ENCODE measurements at regions not wholly inside any gene's neighbourhood (a gene's known extent, or its start where the extent isn't known, plus 50 kb on each side); places are given as distances from the start of the nearest gene placed in this dataset.
"Not testable (repeated sequence)": the region's sequence is repeated elsewhere in the genome, so short reads cannot be mapped to it uniquely, and the experiment has no call there.

- DNase-seq (ENCODE audit: low read depth) = no peak
Observed at GRCh38 chr9:110025551-110026170, 182.3 kb downstream of the C9orf152 start.

DNA sequence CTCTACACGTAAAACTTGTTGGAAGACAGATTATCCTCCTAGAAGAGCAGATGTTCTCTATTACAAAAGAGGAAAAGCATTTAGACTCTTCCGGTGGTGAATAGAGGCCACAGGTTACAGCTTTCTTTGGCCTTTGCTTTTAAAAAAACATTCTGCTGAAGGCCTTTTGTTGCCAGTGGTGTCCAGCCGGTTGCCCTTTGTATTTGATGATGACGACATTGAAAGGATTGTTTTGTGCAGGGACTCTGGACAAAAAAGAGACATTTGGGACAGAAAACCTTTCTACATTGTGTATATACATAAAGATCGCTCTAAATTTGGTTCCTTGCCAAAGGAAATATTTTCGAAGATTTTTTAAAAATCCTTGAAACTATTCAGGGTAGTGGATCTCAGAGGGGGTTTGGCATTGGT, 180.3 kb downstream of the C9orf152 start:
- no peak for DNase-seq (ENCODE audit: low read depth)

- no peak for DNase-seq (ENCODE audit: low read depth)
Observed at GRCh38 chr9:110028271-110028670, 179.7 kb downstream of the C9orf152 start.

DNA sequence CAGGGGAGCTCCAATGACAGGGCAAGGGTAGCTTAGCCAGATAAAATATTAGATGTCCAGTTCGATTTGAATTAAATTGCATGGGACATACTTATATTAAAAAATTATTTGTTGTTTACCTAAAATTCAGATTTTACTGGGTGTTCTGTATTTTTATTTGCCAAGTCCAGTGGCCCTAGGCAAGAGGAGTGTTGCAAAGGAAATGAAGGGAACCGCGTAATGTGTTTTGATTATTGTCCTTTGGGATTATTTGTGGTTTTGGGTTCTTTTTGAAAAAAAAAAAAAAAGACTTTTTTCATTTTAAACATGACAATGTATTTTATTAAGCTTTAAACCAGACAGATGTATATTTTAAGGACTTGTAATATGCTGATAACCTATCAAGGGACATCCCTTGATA, 179.3 kb downstream of the C9orf152 start:
- DNase-seq (ENCODE audit: low read depth) = no peak

DNA sequence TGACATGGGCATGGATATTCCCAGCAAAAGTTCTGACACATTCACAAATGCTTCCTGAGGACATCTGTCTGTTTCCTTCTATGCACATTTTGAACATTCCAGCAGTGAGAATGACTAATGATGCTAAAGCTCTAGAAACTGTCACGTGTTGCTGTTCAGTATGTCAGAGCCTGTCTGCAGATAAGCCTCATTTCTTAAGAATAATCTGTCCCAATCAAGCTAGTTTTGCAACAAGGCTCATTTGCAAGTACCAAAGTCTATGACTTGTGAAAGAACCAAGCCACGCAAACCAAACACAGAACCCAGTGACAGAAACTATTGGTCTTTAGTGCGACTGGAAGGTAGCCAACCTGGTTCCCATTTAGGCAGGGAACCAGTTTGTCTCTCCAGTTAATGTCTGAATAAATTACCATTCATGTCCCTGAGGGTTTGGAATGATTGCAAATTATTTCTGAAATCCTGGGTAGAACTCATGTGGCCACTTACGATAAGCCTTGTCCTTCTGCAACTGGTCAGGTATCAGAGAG, 178.5 kb downstream of the C9orf152 start:
- no peak for DNase-seq (ENCODE audit: low read depth)

GRCh38 chr9:110029956-110030480, 177.9 kb downstream of the C9orf152 start:
- no peak for DNase-seq (ENCODE audit: low read depth)

GRCh38 chr9:110030632-110031031, 177.3 kb downstream of the C9orf152 start:
- no peak for DNase-seq (ENCODE audit: low read depth)

- DNase-seq (ENCODE audit: low read depth) = no peak
Observed at GRCh38 chr9:110031511-110032173, 176.3 kb downstream of the C9orf152 start.

- not testable (repeated sequence) for DNase-seq (ENCODE audit: low read depth)
Observed at GRCh38 chr9:110032532-110032931, 175.4 kb downstream of the C9orf152 start.

DNA sequence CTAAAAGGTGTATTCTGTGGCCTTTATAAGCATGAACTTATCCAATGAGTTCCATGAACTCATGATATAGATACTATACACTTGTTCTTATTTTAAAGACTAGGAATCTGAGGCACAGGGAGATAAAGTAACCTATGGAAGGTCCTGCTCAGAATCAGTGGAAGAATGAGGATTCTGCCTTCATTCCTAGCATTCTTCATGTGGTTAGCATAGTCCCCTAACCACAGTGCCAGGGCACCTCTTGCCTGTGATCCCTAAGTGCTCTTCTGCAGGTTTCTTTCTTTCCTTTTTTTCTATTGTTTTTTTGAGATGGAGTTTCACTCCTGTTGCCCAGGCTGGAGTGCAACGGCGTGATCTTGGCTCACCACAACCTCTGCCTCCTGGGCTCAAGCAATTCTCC, 174.1 kb downstream of the C9orf152 start:
- DNase-seq (ENCODE audit: low read depth) = no peak

DNA sequence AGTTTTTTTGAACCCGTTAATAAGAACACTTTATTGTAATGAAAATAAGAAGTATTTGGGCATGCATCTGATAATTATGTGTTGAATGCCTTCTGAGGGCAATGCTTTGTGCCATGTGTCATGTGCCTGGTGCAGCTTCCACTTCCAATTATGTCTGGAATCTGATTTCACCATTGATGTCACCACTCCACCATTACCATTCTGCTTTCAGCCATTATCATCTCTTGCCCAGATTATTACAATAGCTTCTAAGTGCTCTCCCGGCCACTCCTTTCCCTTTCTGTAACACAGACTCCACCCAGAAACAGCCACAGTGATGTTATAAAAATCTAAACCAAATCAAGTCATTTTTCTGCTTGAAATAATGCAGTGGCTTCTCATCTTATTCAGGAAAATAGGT, 171.7 kb downstream of the C9orf152 start:
- DNase-seq (ENCODE audit: low read depth) = no peak

DNA sequence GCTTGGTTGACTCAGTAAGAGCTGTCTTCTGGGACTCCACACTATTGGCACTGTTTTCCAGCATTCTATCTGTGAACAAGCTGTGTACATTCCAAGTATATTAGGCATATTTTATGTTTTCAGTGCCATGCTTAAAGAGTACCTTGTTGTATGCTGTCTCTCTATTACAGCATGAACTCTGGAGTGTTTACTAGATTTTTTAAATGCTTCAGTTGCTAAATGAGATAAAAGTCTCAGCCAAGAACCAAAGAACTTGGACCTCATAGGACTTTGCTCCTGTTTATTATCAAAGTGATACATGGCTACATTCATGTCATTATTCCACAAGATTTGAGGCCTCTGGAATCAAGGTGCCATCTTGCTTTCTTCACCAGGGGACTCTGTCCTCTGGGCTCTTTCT, 167.2 kb downstream of the C9orf152 start:
- DNase-seq (ENCODE audit: low read depth) = no peak

DNA sequence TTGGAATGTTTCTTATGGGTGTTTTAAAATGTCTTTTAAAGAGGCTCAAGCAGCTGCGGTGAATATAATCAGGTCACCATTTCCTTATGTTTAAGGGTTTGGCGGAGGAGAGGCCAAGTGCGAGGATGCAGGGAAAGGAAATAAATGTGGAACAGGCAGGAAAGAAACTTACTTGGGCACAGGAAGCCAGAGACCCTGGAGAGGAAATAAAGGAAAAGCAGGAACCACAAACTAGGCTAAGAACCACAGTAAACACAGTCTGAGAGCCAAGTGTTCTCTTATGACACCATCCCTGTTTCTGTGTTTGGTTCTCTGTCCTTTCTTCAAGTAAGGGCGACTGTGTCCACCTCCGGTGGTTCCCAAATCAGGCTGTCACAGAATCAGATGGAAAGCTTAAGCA, 166.5 kb downstream of the C9orf152 start:
- no peak for DNase-seq (ENCODE audit: low read depth)

DNA sequence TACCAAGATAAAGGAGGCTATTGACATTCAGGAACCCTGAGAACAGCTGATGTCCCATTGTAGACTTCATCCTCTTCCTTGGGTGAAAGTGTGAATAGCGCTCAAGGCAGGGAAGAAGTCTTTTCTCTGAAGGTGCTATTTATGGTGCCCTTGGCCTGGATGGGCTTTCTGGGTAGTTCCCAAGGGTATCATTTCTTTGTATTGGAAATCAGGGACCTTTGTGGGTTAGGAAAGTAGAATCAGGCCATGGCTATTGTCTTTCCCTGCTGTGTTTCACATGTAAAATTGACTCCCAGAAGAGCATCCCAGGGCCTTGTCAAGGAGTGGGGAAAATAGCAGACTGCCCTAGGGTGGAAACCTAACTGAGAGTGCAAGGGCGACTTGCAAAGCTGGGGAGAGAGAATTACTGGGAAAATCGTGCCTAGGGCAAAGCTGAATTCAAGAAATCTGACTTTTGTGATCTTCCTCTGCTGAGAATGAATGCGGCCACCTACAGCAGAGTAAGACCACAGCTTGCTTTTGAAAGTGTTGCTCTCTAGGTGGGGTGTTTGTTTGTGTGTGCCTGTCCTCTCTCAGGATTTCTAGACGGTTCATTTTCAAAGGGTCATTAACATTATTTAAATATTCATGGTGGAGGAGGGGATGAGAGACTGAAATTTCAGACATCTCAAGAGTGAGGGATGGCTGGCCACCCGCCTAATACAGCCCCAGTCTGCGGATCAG, 160.6 kb downstream of the C9orf152 start:
- DNase-seq (ENCODE audit: low read depth) = no peak

- no peak for DNase-seq (ENCODE audit: low read depth)
Observed at GRCh38 chr9:110047955-110048402, 160.0 kb downstream of the C9orf152 start.

DNA sequence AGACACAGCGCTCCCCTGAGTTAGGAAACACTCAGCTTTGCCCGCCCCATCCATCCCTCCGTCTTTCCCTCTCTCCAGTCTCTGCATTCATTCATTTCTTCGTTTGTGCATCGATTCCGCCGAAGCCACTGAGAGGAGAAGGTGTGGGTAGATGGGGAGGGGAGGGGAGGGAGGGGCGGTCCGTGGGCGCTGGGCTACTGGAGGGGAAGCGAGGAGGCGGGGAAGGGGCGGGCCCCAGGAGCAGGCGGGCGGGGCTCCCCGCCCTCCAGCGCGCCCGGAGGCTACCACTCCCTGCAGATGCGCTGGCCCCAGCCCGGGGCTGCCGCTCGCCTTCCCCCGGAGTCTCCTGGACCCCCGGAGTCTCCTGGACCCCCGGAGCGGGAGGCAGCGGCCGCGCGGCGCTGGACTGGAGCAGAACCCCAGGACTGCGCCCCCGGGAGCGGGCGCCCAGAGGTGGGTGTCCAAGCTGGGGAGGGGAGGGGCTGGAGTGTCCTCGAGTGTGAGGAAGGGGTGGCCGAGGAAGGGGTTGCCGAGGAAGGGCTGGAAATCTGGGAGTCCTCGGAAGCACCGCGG, 159.5 kb downstream of the C9orf152 start:
- DNase-seq (ENCODE audit: low read depth) = peak; percentile 62

DNA sequence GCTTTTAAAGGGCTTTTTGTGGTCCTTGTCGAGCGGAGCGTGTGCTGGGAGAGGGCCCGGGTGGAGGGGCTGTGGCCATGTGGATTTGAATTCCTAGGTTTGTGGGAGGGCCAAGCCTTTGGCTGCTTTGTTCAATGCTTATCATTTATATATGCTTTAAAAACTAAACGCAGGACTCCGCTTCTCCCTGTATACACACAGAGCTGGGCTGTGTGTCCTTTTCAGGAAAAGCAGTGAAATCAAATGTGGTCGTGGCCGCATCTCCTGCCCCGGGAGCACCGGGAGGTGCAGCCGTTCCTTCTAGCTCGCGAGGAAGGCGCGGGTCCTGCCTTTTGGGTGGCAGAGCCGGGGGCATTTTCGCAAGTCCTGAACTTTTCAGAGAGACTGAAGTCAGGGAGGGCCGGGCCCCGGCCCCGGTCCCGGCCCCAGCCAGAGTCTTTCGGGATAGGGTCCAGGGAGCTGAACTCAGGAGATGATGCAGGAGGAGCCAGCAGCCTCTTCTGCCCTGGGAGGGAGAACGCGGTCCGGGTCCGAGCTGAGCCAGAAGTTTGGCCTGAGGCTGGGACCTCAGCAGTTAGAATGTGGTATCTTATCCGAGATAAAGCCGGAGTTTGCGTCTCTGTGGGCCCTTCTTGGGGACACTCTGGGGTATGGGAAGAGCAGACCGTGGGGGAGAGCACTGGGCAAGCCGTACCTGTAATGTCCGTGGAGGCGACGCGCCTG, 158.8 kb downstream of the C9orf152 start:
- DNase-seq (ENCODE audit: low read depth) = no peak

DNA sequence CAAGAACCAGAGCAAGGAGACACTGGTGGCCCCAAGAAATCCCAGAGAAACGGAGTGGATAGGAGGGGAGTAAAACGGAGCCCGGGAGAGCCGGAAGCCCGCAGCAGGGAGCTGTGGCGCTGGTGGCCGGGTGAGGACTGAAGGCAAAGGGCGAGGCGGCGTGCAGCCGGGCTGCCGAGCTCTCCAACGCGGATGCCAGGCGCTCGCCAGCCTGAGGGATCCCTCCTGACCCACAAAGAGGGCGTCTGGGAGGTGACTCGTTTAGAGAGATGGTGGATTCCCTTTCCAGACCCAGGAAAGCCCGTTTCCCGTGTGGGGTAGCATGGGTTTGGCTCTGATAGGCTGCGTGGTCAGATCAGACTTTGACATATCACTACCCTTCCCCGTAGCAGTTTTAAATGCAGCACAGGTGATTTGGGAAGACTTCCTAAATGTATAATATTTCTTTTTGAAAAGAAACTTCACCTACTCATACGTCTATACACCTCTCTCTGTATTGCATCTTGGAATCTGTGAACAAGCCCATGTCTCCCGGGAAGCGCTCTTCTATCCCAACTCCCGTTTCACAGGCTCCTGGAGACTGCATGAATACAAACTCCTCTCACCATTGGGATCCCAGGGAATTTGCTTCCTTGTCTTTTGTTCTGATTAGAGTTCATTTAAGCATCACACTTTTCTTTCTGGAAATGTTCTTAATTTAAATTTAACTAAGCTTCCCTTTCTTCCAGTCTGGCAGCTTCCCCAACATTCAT, 158.1 kb downstream of the C9orf152 start:
- no peak for DNase-seq (ENCODE audit: low read depth)

DNA sequence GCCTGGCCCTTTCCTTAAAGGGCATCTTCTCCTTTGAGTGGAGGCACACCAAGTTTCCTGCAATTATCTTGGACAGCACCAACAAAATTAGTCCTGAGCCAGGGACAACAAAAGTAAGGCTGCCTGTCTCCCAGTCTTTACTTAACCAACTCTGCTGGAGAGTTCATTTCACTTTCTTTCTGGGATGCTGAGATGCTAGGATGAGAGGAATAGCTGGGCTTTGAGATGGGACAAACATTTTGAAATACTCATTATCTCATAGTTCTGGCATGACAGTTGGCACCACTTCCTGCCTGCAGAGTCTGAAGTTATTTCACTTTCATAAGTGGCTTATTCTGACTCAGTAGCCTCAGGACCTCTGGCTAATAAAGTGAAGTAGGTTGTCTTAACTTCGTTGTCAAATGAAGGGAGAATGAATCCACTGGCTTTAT, 157.0 kb downstream of the C9orf152 start:
- no peak for DNase-seq (ENCODE audit: low read depth)

- DNase-seq (ENCODE audit: low read depth) = no peak
Observed at GRCh38 chr9:110056062-110056461, 151.9 kb downstream of the C9orf152 start.
